T-helper 1 cell (primary cell): ENCODE measurements at regions not wholly inside any gene's neighbourhood (a gene's known extent, or its start where the extent isn't known, plus 50 kb on each side); places are given as distances from the start of the nearest gene placed in this dataset.
A peak's percentile ranks its signal among the peaks of the same experiment; 100 is the strongest.
"Not testable (repeated sequence)": the region's sequence is repeated elsewhere in the genome, so short reads cannot be mapped to it uniquely, and the experiment has no call there.

Source experiments
- DNase-seq, 5 donors: peaks; one replicate each; pipeline ENCODE4 v3.0.0-alpha.2; 2012 to 2020

GRCh38 chr6:9044426-9044825, 609.1 kb upstream of the SLC35B3 start:
- DNase-seq, result no peak

GRCh38 chr6:9040718-9041117, 605.4 kb upstream of the SLC35B3 start:
- no peak for DNase-seq

- no peak for DNase-seq
These were observed 603.9 kb upstream of the SLC35B3 start for GRCh38 chr6:9039258-9039657.

- no peak for DNase-seq
These were observed 592.7 kb upstream of the SLC35B3 start for GRCh38 chr6:9028086-9028485.

- no peak for DNase-seq
These were observed 590.5 kb upstream of the SLC35B3 start for GRCh38 chr6:9025796-9026394.

GRCh38 chr6:9025228-9025627, 589.9 kb upstream of the SLC35B3 start:
- no peak for DNase-seq

- not testable (repeated sequence) for DNase-seq
These were observed 588.9 kb upstream of the SLC35B3 start for GRCh38 chr6:9024246-9024645.

GRCh38 chr6:9020001-9020400, 584.7 kb upstream of the SLC35B3 start:
- no peak for DNase-seq

GRCh38 chr6:9009931-9010330, 574.6 kb upstream of the SLC35B3 start:
- DNase-seq, result no peak

- DNase-seq, result no peak
These were observed 571.7 kb upstream of the SLC35B3 start for GRCh38 chr6:9007027-9007426.

- no peak for DNase-seq
These were observed 567.5 kb upstream of the SLC35B3 start for GRCh38 chr6:9002833-9003232.

GRCh38 chr6:8995156-8995555, 559.8 kb upstream of the SLC35B3 start:
- DNase-seq, result no peak

- DNase-seq, result no peak
These were observed 557.8 kb upstream of the SLC35B3 start for GRCh38 chr6:8993111-8993510.

- no peak for DNase-seq
These were observed 556.5 kb upstream of the SLC35B3 start for GRCh38 chr6:8991844-8992243.

GRCh38 chr6:8990075-8990474, 554.7 kb upstream of the SLC35B3 start:
- no peak for DNase-seq

- DNase-seq, result peak in 4 of 5 donors; percentile 8 to 27 (median 10)
These were observed 547.9 kb upstream of the SLC35B3 start for GRCh38 chr6:8983202-8983688.

- no peak for DNase-seq
These were observed 547.3 kb upstream of the SLC35B3 start for GRCh38 chr6:8982668-8983067.

- no peak for DNase-seq
These were observed 538.0 kb upstream of the SLC35B3 start for GRCh38 chr6:8973395-8973794.

GRCh38 chr6:8969747-8970146, 534.4 kb upstream of the SLC35B3 start:
- DNase-seq, result no peak

- no peak for DNase-seq
These were observed 523.7 kb upstream of the SLC35B3 start for GRCh38 chr6:8958894-8959511.

GRCh38 chr6:8953310-8953709, 518.0 kb upstream of the SLC35B3 start:
- no peak for DNase-seq

GRCh38 chr6:8948733-8949132, 513.4 kb upstream of the SLC35B3 start:
- DNase-seq, result no peak

GRCh38 chr6:8947900-8948299, 512.6 kb upstream of the SLC35B3 start:
- no peak for DNase-seq

GRCh38 chr6:8944548-8944947, 509.2 kb upstream of the SLC35B3 start:
- no peak for DNase-seq

- no peak for DNase-seq
These were observed 507.7 kb upstream of the SLC35B3 start for GRCh38 chr6:8943073-8943472.
